HepG2 (cell line): ENCODE measurements at regions not wholly inside any gene's neighbourhood (a gene's known extent, or its start where the extent isn't known, plus 50 kb on each side); places are given as distances from the start of the nearest gene placed in this dataset.

ENCODE experiments used
- ATAC-seq: fragments of 200-7000 bp; cut with Tn5 transposase; 3 replicates; pipeline ENCODE4 v1.9.1; 2020; ENCODE audit warnings: mild to moderate bottlenecking, moderate library complexity
- BruUV-seq: library from RNA; stranded (reverse); fragments of 400-500 nt; replicated peaks from 2 replicates; lab custom pipeline; 2021; lab: Mats Ljungman, UMichigan
- CTCF ChIA-PET: fragments of 300-600 bp; formaldehyde crosslinking; extraction: SDS; loops from one replicate; lab custom pipeline; 2021; ENCODE audit warnings: low total read pairs, inconsistent platforms, low intra/inter-chr PET ratio; lab: Yijun Ruan, JAX
- POLR2A ChIA-PET: fragments of 350-600 bp; sonication (Branson Sonifier 250); formaldehyde crosslinking; loops from one replicate; lab custom pipeline; 2020; ENCODE audit warnings: antibody characterized with exemption, inconsistent platforms; lab: Yijun Ruan, JAX
- DNase-seq: peaks from one replicate; pipeline ENCODE4 v3.0.0-alpha.2; 2015; ENCODE audit warnings: low spot score
- FAIRE-seq: peaks from 3 replicates; lab custom pipeline; 2011; peaks lifted over from hg19 to GRCh38; lab: Jason Lieb, UNC
- H2AFZ ChIP-seq: one replicate; pipeline ENCODE4 v1.6.1; 2011; ENCODE audit warnings: low read length, inconsistent platforms
- H3K27ac ChIP-seq: fragments of 300-600 bp; 3 replicates; pipeline ENCODE4 v1.8.0; 2011; ENCODE audit warnings: mixed run types, mild to moderate bottlenecking, mixed read lengths, low read length, inconsistent platforms; ENCODE audit not compliant: insufficient read depth; ENCODE audit errors: extremely low read length
- H3K27me3 ChIP-seq, 2 experiments: fragments of 200-600 bp in 1 of 2; 2 replicates in 1 of 2; 3 replicates in 1 of 2; pipeline versions ENCODE4 v1.6.0 to v1.8.0; 2011; ENCODE audit warnings: low read length in 2 of 2, mild to moderate bottlenecking in 2 of 2, moderate library complexity in 2 of 2, inconsistent platforms in 1 of 2; ENCODE audit not compliant: insufficient read depth in 2 of 2, control insufficient read depth in 1 of 2
- H3K36me3 ChIP-seq, 2 experiments: fragments of 200-600 bp in 1 of 2; replicated peaks in 1 of 2; 2 replicates in 1 of 2; 3 replicates in 1 of 2; pipeline versions ENCODE4 v1.5.1 to v1.8.0; 2011; ENCODE audit warnings: low read length in 2 of 2, inconsistent platforms in 1 of 2; ENCODE audit not compliant: insufficient read depth in 2 of 2, control insufficient read depth in 1 of 2
- H3K4me1 ChIP-seq: 2 replicates; pipeline ENCODE4 v1.5.1; 2012; ENCODE audit warnings: low read length, inconsistent platforms; ENCODE audit not compliant: insufficient read depth
- H3K4me2 ChIP-seq: 2 replicates; pipeline ENCODE4 v1.6.0; 2011; ENCODE audit warnings: low read depth, low read length, inconsistent platforms
- H3K4me3 ChIP-seq, 3 experiments: fragments of 200-600 bp in 1 of 3; sonication (generic), shearing (Covaris generic) in 1 of 3; replicated peaks in 1 of 3; 2 replicates each; pipeline ENCODE4 v1.5.1; 2011 to 2016; ENCODE audit warnings: low read length in 3 of 3, inconsistent platforms in 2 of 3, low read depth in 2 of 3, mild to moderate bottlenecking in 2 of 3, control low read depth in 1 of 3, mixed read lengths in 1 of 3; ENCODE audit not compliant: insufficient read depth in 1 of 3
- H3K79me2 ChIP-seq: one replicate; pipeline ENCODE4 v1.6.1; 2011; ENCODE audit warnings: low read length, inconsistent platforms; ENCODE audit not compliant: insufficient read depth
- H3K9ac ChIP-seq: 2 replicates; pipeline ENCODE4 v1.6.0; 2011; ENCODE audit warnings: mild to moderate bottlenecking, low read depth, low read length, inconsistent platforms; ENCODE audit not compliant: insufficient read depth
- H3K9me3 ChIP-seq: 2 replicates; pipeline ENCODE4 v1.5.1; 2012; ENCODE audit warnings: mild to moderate bottlenecking, low read length
- H4K20me1 ChIP-seq: 2 replicates; pipeline ENCODE4 v1.6.0; 2011; ENCODE audit warnings: inconsistent platforms, mild to moderate bottlenecking, low read length, moderate library complexity; ENCODE audit not compliant: insufficient read depth
- ATAD3A ChIP-seq: sonication (generic); formaldehyde crosslinking; IDR thresholded peaks from 2 replicates; pipeline ENCODE4 v1.4.0; 2020; ENCODE audit warnings: missing genetic modification reagents
- JUN ChIP-seq: sonication (generic); formaldehyde crosslinking; IDR thresholded peaks from 2 replicates; pipeline ENCODE4 v1.4.0; 2020; ENCODE audit warnings: mild to moderate bottlenecking, missing genetic modification reagents
- SOX5 ChIP-seq: IDR thresholded peaks from 2 replicates; pipeline ENCODE4 v1.6.1; 2016; ENCODE audit warnings: borderline replicate concordance
- TBP ChIP-seq: sonication (generic); formaldehyde crosslinking; IDR thresholded peaks from 2 replicates; pipeline ENCODE4 v1.5.0; 2020; ENCODE audit warnings: missing genetic modification reagents
- XBP1 ChIP-seq: sonication (generic); formaldehyde crosslinking; IDR thresholded peaks from 2 replicates; pipeline ENCODE4 v1.5.0; 2020; ENCODE audit warnings: missing genetic modification reagents
- ZBTB42 ChIP-seq: sonication (generic); formaldehyde crosslinking; IDR thresholded peaks from 2 replicates; pipeline ENCODE4 v1.5.0; 2020; ENCODE audit warnings: mild to moderate bottlenecking, missing genetic modification reagents
- ZNF260 ChIP-seq: sonication (generic); formaldehyde crosslinking; IDR thresholded peaks from 2 replicates; pipeline ENCODE4 v1.4.0; 2020; ENCODE audit warnings: missing genetic modification reagents, low read depth, mild to moderate bottlenecking, borderline replicate concordance
- ZNF282 ChIP-seq: fragments of 450-650 bp; IDR thresholded peaks from 2 replicates; pipeline ENCODE4 v1.6.1; 2018; ENCODE audit not compliant: partially characterized antibody
- ZNF317 ChIP-seq: sonication (generic); formaldehyde crosslinking; IDR thresholded peaks from 2 replicates; pipeline ENCODE4 v1.5.0; 2020; ENCODE audit warnings: mild to moderate bottlenecking, missing genetic modification reagents
- ZNF777 ChIP-seq: sonication (generic); formaldehyde crosslinking; IDR thresholded peaks from 2 replicates; pipeline ENCODE4 v1.4.0; 2020; ENCODE audit warnings: missing genetic modification reagents
- WGBS: methylation state at CpG from one replicate; pipeline ENCODE4 v1.1.6; 2017; ENCODE audit warnings: low lambda C conversion rate; 5-methylcytosine and 5-hydroxymethylcytosine counted together
- in situ Hi-C: cut with HindIII; loops from 2 replicates; pipeline ENCODE4 v1.10.0; 2017; ENCODE audit warnings: low pct_unique_long_range_greater_than_20kb; ENCODE audit not compliant: extremely low pct_ligation_motif_present
- intact Hi-C: fragments of 100-400 bp; cut with micrococcal nuclease; formaldehyde crosslinking; loops from one replicate; pipeline ENCODE4 v1.10.0; 2022; ENCODE audit not compliant: unreplicated experiment
- TF ChIP-seq, protein P1 (sequence below): IDR thresholded peaks from 2 replicates; pipeline ENCODE4 v1.6.1; 2012; ENCODE audit warnings: inconsistent platforms

DNA sequence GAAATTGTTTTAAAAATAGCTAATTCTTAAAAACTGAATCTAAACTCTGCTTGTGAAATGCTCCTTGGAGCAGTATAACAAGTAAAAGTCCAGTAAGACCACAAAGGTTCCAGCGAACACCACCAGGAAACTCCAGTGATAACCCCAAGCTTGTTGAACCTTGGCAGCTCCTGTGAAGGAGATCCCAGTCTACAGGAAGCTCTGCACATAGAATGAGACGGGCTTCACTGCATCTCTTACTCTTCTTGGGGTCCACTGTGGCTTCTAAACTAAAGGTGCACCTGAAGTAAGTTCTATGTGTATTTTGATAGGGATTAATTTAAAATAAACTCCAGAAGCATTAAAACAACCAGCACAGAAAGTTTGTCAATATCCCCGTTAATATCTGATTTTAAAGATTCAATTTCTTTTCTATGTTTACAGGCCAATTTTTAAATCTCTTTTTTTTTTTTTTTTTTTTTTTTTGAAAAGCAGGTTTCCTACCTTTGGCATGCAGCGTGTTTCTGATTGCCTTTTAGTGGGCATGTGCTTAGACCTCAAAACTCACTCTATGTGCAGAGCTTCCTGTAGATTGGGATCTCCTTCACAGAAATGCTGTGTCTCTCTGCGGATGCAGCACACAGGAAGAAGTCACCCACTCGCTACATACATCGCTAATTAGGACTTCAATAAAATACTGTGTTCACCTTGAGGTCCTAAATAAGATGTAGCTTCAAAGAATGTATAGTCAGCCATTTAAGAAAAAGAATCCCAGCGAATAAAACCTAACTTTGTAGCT, 508.5 kb downstream of the KLF12 start:
- no peak overlapping the region for H3K4me2 ChIP-seq
- TF ChIP-seq JUN (no peak), ZBTB42 (no peak), ZNF282 (no peak), XBP1 (CRISPR knock-in tag) (no peak), ZNF260 (CRISPR knock-in tag) (no peak), SOX5 (CRISPR knock-in tag) (no peak), ZNF317 (CRISPR knock-in tag) (no peak), ATAD3A (CRISPR knock-in tag) (no peak), ZNF777 (no peak)
- TF ChIP-seq, protein P1, sequence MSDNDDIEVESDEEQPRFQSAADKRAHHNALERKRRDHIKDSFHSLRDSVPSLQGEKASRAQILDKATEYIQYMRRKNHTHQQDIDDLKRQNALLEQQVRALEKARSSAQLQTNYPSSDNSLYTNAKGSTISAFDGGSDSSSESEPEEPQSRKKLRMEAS = no peak
- DNase-seq = no peak
- no peak overlapping the region for H3K4me3 ChIP-seq
- no peaks in the 10 kb centered on the region for H3K4me1 ChIP-seq
- no peak overlapping the region for H3K27ac ChIP-seq
- H3K79me2 ChIP-seq = no peaks in the 10 kb centered on the region
- BruUV-seq = no TSS peak
- ChIA-PET CTCF (no interaction called here), POLR2A (no interaction called here)
- H3K9me3 ChIP-seq = no peaks in the 10 kb centered on the region
- intact Hi-C loops = no loop called here
- 28% methylated on average over 8 of the region's 8 CpGs for WGBS
- no peak for ATAC-seq
- no peaks in the 10 kb centered on the region for H3K36me3 ChIP-seq
- H4K20me1 ChIP-seq = no peaks in the 10 kb centered on the region
- in situ Hi-C loops = no loop called here
- no peak for FAIRE-seq
- no peaks in the 10 kb centered on the region for H3K27me3 ChIP-seq
- H2AFZ ChIP-seq = no peak overlapping the region
- H3K9ac ChIP-seq = no peak overlapping the region

DNA sequence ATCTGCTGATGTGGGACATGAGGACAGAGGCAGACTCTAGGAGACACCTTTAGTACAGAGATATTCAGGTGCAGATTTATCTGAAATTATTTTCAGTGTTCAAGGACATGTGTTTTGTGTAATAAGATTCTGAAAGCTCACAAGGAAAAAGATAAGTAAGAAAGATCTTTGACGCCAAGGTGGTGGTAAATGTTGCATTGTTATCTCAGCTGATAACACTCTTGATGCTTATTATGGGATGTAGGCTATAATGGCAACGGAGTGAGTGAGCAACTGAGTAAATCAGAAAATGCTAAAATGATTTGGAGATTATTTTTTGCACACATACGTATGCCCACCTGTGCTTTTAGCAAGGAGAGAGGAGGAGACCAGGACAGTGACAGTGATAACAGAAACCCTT, 510.9 kb downstream of the KLF12 start:
- no peaks in the 10 kb centered on the region for H3K36me3 ChIP-seq
- ATAC-seq (no peak), DNase-seq (no peak)
- H3K27me3 ChIP-seq = no peaks in the 10 kb centered on the region
- no peak overlapping the region for H2AFZ ChIP-seq
- POLR2A ChIA-PET = no interaction called here
- BruUV-seq = no TSS peak
- 22% methylated on average over 3 of the region's 3 CpGs for WGBS
- H3K4me3 ChIP-seq = no peak overlapping the region
- peaks cover 10% of the 10 kb centered on the region for H3K4me1 ChIP-seq
- no peak overlapping the region for H3K9ac ChIP-seq
- H4K20me1 ChIP-seq = no peaks in the 10 kb centered on the region
- H3K79me2 ChIP-seq = no peaks in the 10 kb centered on the region
- TF ChIP-seq TBP (CRISPR knock-in tag) = no peak
- TF ChIP-seq, all 625 proteins: peak for 0
- FAIRE-seq = no peak
- CTCF ChIA-PET = no interaction called here
- in situ Hi-C loops (no loop called here), intact Hi-C loops (no loop called here)
- Histone ChIP-seq H3K9me3 (no peaks in the 10 kb centered on the region), H3K27ac (no peak overlapping the region), H3K4me2 (no peak overlapping the region)
